Effector CD4-positive, alpha-beta T cell (primary cell): ENCODE measurements at regions not wholly inside any gene's neighbourhood (a gene's known extent, or its start where the extent isn't known, plus 50 kb on each side); places are given as distances from the start of the nearest gene placed in this dataset.
"Not testable (repeated sequence)": the region's sequence is repeated elsewhere in the genome, so short reads cannot be mapped to it uniquely, and the experiment has no call there.

Experiments used
- DNase-seq: peaks from one replicate; pipeline ENCODE4 v3.0.0-alpha.2; 2020

- DNase-seq: no peak
Observed at GRCh38 chr17:56690441-56691291, 97.2 kb downstream of the NOG start.

DNA sequence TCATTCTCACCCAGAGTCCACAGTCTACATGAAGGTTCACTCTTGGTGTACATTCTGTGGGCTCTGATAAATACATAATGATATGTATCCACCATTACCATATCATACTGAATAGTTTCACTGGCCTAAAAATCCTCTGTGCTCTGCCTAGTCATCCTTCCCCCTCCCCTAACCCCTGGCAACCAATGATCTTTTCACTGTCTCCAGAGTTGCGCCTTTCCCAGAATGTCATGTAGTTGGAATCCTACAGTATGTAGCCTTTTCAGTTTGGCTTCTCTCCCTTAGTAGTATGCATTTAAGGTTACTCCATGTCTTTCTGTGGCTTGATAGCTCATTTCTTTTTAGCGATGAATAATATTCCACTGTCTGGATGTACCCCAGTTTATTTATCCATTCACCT, 101.3 kb downstream of the NOG start:
- no peak for DNase-seq

GRCh38 chr17:56697190-56697589, 103.7 kb downstream of the NOG start:
- no peak for DNase-seq

DNA sequence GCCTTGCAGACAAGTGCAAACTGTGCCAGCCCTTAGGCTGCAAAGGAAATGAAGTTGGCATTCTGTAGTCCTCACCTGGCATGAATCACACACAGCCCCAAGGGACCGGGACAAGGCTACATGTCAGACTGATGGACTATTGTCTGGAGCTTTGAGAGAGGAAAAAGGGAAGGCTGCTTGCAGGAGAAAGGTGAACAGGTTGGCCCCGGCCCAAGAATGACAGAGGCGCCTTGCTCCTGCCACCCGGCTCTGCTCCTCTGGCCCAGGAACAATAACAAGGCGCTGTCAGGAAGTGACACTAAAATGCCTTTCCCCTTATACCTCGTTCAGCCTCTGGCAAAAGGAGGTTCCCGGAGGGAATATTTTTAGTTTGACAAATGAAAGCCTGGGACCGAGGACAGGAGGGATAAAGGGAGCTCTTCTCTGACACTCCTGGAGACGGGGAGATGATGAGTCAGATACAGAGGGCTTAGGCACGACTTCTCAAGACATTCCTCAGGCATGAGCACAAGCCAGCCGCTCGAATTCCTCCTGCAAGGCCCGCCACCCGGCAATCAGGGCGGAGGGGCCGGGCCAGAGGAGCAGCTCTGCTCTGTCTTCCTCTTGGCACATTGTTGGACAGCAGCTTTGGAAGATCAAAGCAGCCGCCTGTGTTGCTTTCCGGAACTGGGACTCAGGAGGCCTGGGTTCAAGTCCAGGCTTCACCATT, 105.8 kb downstream of the NOG start:
- no peak for DNase-seq

DNA sequence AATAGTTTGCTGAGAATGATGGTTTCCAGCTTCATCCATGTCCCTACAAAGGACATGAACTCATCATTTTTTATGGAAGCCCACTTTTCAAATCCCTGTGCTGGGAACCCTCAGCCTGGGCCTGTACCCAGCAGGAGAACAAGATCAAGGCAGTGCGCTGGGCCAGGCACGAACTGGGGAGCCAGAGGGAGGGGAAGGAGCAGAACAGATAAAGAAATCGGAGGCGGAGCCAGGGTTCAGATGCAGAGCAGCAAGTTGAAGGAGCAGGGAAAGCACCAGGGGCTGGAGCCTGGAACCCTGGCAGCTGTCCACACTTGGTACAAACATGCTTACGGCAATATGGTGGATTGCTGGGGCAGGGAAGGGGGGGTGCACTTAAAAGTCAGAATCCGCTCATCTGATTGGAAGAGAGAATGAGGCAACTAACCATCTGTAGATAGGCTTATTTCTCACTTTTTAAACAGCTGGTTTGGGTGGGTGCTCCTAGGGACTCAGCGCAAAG, 107.5 kb downstream of the NOG start:
- DNase-seq: no peak

DNA sequence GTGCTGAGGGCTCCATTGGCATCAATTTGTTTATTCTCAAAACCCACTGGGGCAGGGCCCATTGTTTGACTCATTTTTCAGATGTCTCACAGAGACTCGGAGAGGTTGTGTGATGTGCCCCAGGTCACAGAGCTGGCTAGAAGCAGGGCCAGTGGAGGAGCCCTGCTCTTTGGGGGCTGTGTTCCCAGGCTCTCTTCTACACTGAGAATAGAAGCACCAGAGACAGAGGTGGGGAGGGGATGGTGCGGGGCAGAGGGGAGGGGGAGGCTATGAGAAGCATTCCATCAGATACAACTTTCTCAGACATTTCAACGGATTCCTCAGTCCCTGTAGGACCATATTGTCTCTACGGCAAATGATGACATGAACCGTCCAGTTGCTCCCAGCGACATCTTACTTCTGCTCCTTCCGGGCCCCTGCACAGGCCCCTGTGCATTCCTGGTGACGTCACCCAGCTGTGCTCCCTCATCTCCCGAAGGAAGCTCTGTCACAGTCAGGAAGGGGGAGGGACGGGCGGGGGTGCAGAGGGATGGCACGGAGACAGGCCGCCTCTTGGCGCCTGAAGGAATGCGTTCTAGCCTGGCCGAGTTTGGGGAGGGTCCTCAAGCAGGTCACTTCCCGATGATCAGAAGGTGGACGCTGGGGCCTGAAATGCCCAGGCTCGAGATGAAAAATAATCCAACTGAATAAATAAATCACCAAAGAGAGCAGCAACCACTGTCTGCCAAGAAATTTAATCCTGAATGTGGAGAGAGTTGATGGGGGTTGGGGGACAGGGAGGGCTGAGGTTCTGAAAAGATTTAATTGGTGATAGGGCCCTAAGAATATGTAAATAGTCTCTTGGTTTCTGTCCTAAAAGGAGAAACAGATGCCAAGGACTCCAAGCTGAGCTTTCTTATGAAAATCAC, 114.1 kb downstream of the NOG start:
- DNase-seq: no peak

GRCh38 chr17:56708220-56708558, 114.7 kb downstream of the NOG start:
- DNase-seq: no peak

GRCh38 chr17:56708670-56709410, 115.3 kb downstream of the NOG start:
- DNase-seq: no peak

- no peak for DNase-seq
Observed at GRCh38 chr17:56710986-56711385, 117.5 kb downstream of the NOG start.

DNA sequence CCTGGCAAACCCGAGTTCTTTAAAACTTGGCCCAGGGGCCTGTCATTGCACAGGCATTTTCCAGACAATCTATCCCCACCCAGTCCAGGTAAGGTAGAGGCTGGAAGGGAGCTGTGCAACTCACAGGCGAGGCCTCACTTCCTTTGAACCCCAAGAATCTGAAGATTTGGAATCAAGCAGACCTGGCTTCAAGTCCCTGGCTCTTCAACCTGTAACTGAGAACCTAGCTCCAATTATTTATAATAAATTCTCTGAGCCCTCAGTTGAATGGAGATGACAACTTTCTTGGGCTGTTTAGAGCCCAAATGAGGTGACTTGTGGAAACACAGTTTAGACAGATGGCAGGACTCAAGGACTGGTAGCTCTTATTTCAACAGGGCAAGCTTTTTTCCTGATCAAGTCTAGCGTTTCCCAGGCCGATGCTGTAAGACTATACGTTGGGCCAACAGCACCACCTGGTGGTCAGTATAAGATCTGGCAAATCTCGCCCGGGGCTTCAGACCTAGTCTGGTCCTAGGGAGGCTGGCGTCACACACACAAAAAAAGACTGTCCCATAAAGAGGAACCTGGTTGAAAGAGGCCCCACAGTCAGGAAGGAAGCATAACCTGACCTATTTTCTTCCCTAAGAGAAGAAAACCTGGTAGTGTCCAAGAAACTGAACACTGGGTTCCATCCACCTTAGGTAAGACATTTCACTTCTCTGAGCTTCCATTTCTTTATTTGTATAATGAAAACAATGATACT, 117.9 kb downstream of the C17orf67 start:
- DNase-seq: peak; percentile 64

GRCh38 chr17:56717471-56717870, 116.2 kb downstream of the C17orf67 start:
- no peak for DNase-seq

GRCh38 chr17:56718515-56718914, 115.2 kb downstream of the C17orf67 start:
- no peak for DNase-seq

DNA sequence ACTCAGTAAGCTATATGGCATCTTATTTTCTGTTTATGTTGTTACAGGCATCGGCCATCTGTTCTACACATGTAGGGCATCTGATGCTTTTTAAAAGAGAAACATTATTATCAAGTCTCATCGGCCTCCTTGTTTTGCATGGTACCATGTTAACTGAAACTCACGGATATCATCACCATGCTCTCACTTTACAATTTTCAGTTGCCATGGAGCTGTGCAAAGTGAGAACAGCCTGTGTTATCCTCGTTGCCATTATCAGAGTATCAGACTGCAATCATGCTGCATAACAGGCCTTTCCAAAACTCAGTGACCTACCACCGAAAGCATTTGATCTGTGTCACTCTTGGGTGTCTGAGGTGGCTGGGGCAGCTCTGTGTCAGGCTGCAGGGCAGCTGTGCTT, 110.3 kb downstream of the C17orf67 start:
- no peak for DNase-seq

- DNase-seq: no peak
Observed at GRCh38 chr17:56724664-56725063, 109.1 kb downstream of the C17orf67 start.

- no peak for DNase-seq
Observed at GRCh38 chr17:56725144-56725543, 108.6 kb downstream of the C17orf67 start.

GRCh38 chr17:56727876-56728617, 105.7 kb downstream of the C17orf67 start:
- DNase-seq: no peak

- not testable (repeated sequence) for DNase-seq
Observed at GRCh38 chr17:56731096-56731495, 102.6 kb downstream of the C17orf67 start.

DNA sequence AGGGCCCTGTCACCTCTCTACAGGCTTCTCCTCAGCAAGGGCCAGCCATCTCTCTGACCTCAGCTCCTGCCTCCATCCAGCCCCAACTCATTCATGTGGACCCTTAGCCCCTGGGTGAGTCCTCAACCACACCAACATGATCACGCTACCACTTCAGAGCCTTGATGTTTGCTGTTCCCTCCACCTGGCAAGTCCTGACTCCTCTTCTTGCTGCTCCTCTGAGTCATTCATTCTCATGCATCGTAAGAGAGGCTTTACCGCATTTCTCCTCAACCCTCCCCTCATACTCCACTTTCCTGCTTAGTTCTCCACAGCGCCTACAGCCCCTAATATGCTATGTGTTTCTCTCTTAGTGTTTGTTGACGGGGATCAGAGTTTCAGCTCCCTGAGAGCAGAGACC, 99.9 kb downstream of the C17orf67 start:
- no peak for DNase-seq

GRCh38 chr17:56735842-56736241, 97.9 kb downstream of the C17orf67 start:
- no peak for DNase-seq

DNA sequence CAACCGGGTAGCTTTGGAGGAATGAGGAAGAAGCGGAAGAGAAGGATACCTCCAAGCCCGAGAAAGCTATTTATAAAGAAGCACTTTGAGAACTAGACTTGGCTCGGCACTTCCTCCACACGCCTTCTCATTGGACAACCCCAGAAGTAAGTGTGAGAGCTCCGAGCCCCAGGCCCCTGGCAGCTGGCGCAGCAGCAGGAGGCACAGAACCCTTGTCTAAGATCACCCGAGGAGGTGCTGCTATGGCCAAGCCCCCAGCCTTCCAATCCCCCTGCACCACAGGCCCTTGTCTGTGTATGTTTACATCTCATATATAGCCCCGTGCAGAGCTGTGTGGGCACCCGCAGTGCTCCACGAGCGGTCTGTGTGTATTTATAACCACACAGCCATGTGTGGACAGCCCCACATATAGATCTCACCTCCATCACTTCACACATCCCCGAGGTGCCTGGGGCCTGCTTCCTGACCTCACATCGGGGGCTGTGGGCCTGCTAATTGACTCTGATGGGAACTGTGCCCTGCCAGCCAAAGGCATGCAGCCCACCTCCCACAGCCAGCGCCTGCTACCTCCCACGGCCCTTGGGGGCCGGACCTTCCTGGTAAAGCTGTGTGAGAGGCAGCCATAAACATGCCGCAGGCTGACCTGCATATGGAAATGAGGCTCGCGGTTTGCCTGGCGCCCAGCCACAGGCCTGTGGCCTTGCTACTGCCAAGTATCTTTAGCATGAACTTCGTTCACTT, 96.1 kb downstream of the C17orf67 start:
- no peak for DNase-seq
